ENCODE measurements at regions not wholly inside any gene's neighbourhood (a gene's known extent, or its start where the extent isn't known, plus 50 kb on each side); places are given as distances from the start of the nearest gene placed in this dataset.

DNA sequence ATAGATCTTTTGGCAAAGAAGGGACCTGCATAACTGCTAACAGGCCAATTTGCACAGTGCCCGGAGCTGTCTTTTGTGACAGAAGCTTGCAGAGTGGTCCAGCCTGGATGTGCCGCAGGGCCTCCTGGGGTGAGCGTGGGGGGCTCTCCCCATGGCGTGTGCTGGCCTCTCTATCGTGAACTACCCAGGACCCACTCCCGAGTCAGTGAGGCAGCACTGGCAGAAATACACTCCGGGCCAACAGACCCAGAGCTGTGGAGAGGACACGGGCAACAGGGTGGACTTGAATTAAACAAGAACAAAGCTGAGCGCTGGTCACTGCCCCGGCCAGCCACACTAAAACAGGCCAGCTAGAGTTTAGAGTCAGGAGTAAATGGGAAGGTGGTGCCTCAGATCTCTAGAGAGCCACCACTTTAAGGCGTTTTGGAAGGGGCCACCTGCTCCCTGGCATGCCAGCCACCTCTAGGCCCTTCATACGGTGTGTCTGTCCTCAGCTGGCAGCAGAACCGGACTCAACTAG is 152.1 kb downstream of the KLF13 start:
- Histone ChIP-seq H4K20me1 (ENCODE audit: low read length) (no peaks in the 10 kb centered on the region), H3F3A (ENCODE audit: low read length, unreplicated experiment) (no peaks in the 10 kb centered on the region), H3K9ac (ENCODE audit: low read length) (no peak overlapping the region), H2AFZ (ENCODE audit: low read length) (no peak overlapping the region), H3K36me3 (ENCODE audit: low read depth, low read length) (no peaks in the 10 kb centered on the region), H3K4me3 (ENCODE audit: low read length) (no peak overlapping the region), H3K9me2 (replicated peaks; ENCODE audit: low read length) (no peaks in the 10 kb centered on the region), H3K27ac (ENCODE audit: low read length) (no peak overlapping the region), H3K4me1 (ENCODE audit: insufficient read depth, low read length) (no peaks in the 10 kb centered on the region), H3K4me2 (ENCODE audit: low read length) (no peak overlapping the region), H3K9me3 (ENCODE audit: low read length) (no peaks in the 10 kb centered on the region), H3K79me2 (ENCODE audit: low read length) (no peaks in the 10 kb centered on the region), H3K27me3 (ENCODE audit: low read length) (peaks cover 8% of the 10 kb centered on the region; the same call in 1 of the 2 replicates)
- DNase-seq (no peak), ATAC-seq (no peak)
- BruUV-seq (replicated peaks) = no TSS peak
- intact Hi-C loops (cut with micrococcal nuclease) = no loop called here
- TF ChIP-seq EZH2phosphoT487 (IDR thresholded peaks at IDR 0.05; ENCODE audit: borderline replicate concordance, low read length) (no peak), EZH2 (IDR thresholded peaks at IDR 0.05; ENCODE audit: low read length, unreplicated experiment) (no peak)
- TF ChIP-seq, protein P1, sequence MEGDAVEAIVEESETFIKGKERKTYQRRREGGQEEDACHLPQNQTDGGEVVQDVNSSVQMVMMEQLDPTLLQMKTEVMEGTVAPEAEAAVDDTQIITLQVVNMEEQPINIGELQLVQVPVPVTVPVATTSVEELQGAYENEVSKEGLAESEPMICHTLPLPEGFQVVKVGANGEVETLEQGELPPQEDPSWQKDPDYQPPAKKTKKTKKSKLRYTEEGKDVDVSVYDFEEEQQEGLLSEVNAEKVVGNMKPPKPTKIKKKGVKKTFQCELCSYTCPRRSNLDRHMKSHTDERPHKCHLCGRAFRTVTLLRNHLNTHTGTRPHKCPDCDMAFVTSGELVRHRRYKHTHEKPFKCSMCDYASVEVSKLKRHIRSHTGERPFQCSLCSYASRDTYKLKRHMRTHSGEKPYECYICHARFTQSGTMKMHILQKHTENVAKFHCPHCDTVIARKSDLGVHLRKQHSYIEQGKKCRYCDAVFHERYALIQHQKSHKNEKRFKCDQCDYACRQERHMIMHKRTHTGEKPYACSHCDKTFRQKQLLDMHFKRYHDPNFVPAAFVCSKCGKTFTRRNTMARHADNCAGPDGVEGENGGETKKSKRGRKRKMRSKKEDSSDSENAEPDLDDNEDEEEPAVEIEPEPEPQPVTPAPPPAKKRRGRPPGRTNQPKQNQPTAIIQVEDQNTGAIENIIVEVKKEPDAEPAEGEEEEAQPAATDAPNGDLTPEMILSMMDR (conservative IDR thresholded peaks at IDR 0.05; ENCODE audit: low read depth, low read length) = no peak
- ChIA-PET POLR2A (ENCODE audit: unreplicated experiment) (interaction anchor here (0.6 kb wide), 1 partner anchor 36 kb away, joined by 3 read pairs; no protein-coding TSS in a partner anchor), CTCF (interaction anchor here (0.6 kb wide), 1 partner anchor 347 kb away, joined by 10 read pairs; no protein-coding TSS in a partner anchor)

DNA sequence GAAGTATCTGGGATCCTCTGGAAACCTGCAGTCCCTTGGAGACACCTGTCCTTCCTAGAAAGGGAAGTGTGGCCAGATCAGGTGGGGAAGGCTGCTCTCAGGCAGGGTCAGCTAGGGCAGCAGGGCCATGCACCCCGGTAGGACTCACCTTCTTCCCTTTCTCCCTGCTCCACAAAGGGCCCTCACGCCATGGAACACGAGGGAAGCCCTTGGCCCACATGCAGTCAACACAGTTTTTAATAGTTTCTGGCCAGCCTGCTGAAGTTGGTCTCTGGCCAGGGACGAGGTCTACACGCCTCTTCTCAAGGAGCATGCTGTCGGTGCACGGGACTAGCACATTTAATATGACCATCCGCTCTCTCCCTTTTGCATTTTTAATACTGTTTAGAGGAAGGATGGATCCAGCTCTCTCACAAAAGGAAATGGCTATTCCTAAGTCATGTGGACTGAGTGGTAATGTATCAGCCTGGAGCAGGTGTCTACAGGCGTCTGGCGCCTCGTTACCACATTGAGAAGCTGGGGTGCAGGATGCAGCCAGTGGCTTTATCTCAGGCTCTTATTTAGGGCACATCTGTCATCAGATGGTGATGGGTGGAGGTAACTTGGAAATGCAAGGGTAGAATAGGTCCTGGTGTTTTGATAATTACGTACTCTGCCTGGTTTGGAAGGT is 153.9 kb downstream of the KLF13 start:
- ChIA-PET CTCF (no interaction called here), POLR2A (ENCODE audit: unreplicated experiment) (interaction anchor here (0.6 kb wide), 1 partner anchor 10 kb away, joined by 3 read pairs; no protein-coding TSS in a partner anchor)
- H3K36me3 ChIP-seq (ENCODE audit: low read depth, low read length) = no peaks in the 10 kb centered on the region
- H3K79me2 ChIP-seq (ENCODE audit: low read length) = no peaks in the 10 kb centered on the region
- no peak overlapping the region for H2AFZ ChIP-seq (ENCODE audit: low read length)
- intact Hi-C loops (cut with micrococcal nuclease) = no loop called here
- peaks cover 8% of the 10 kb centered on the region; the same call in 1 of the 2 replicates for H3K27me3 ChIP-seq (ENCODE audit: low read length)
- BruUV-seq (replicated peaks) = no TSS peak
- no peak overlapping the region for H3K27ac ChIP-seq (ENCODE audit: low read length)
- no peaks in the 10 kb centered on the region for H3K9me2 ChIP-seq (replicated peaks; ENCODE audit: low read length)
- no peak overlapping the region for H3K4me2 ChIP-seq (ENCODE audit: low read length)
- H3K4me1 ChIP-seq (ENCODE audit: insufficient read depth, low read length) = no peaks in the 10 kb centered on the region
- H3K9me3 ChIP-seq (ENCODE audit: low read length) = no peaks in the 10 kb centered on the region
- H3K9ac ChIP-seq (ENCODE audit: low read length) = no peak overlapping the region
- TF ChIP-seq, protein P1 (conservative IDR thresholded peaks at IDR 0.05; ENCODE audit: low read depth, low read length) = no peak
- TF ChIP-seq EZH2 (IDR thresholded peaks at IDR 0.05; ENCODE audit: low read length, unreplicated experiment) = no peak
- no peak for TF ChIP-seq EZH2phosphoT487 (IDR thresholded peaks at IDR 0.05; ENCODE audit: borderline replicate concordance, low read length)
- ATAC-seq (no peak), DNase-seq (no peak)
- H4K20me1 ChIP-seq (ENCODE audit: low read length) = no peaks in the 10 kb centered on the region
- no peaks in the 10 kb centered on the region for H3F3A ChIP-seq (ENCODE audit: low read length, unreplicated experiment)
- H3K4me3 ChIP-seq (ENCODE audit: low read length) = no peak overlapping the region

DNA sequence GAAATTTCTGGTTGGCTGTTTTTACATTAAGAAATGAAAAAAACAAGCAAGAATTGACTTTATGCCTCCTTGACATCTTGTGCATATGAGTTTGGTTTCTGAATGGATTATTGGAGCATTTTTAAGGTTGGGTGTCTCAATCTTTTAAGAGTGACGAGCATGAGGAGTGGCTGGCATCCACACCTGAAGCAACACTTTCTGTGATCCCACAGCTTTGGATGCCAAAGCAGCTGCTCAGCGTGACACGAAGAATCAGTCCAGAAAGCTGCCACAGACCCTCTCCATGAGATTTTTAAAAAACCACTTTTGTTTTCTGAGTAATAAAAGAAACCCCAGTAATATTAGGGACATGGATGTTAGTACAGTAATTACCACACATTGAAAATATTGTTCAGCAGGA is 154.5 kb downstream of the KLF13 start:
- H3F3A ChIP-seq (ENCODE audit: low read length, unreplicated experiment) = no peaks in the 10 kb centered on the region
- no peaks in the 10 kb centered on the region for H4K20me1 ChIP-seq (ENCODE audit: low read length)
- CTCF ChIA-PET = no interaction called here
- H2AFZ ChIP-seq (ENCODE audit: low read length) = no peak overlapping the region
- TF ChIP-seq EZH2phosphoT487 (IDR thresholded peaks at IDR 0.05; ENCODE audit: borderline replicate concordance, low read length) (no peak), EZH2 (IDR thresholded peaks at IDR 0.05; ENCODE audit: low read length, unreplicated experiment) (no peak)
- TF ChIP-seq, protein P1 (conservative IDR thresholded peaks at IDR 0.05; ENCODE audit: low read depth, low read length) = no peak
- peaks cover 8% of the 10 kb centered on the region; the same call in 1 of the 2 replicates for H3K27me3 ChIP-seq (ENCODE audit: low read length)
- H3K9me3 ChIP-seq (ENCODE audit: low read length) = no peaks in the 10 kb centered on the region
- H3K9me2 ChIP-seq (replicated peaks; ENCODE audit: low read length) = no peaks in the 10 kb centered on the region
- no peaks in the 10 kb centered on the region for H3K79me2 ChIP-seq (ENCODE audit: low read length)
- H3K4me2 ChIP-seq (ENCODE audit: low read length) = no peak overlapping the region
- DNase-seq (no peak), ATAC-seq (no peak)
- no peak overlapping the region for H3K9ac ChIP-seq (ENCODE audit: low read length)
- no peak overlapping the region for H3K4me3 ChIP-seq (ENCODE audit: low read length)
- intact Hi-C loops (cut with micrococcal nuclease) = no loop called here
- POLR2A ChIA-PET (ENCODE audit: unreplicated experiment) = no interaction called here
- H3K36me3 ChIP-seq (ENCODE audit: low read depth, low read length) = no peaks in the 10 kb centered on the region
- no TSS peak for BruUV-seq (replicated peaks)
- H3K4me1 ChIP-seq (ENCODE audit: insufficient read depth, low read length) = no peaks in the 10 kb centered on the region
- no peak overlapping the region for H3K27ac ChIP-seq (ENCODE audit: low read length)

Measured in PC-3 (cell line).